ENCODE measurements at regions not wholly inside any gene's neighbourhood (a gene's known extent, or its start where the extent isn't known, plus 50 kb on each side); places are given as distances from the start of the nearest gene placed in this dataset.
"Not testable (repeated sequence)": the region's sequence is repeated elsewhere in the genome, so short reads cannot be mapped to it uniquely, and the experiment has no call there.

GRCh38 chr20:40279390-40279789 is 409.6 kb downstream of the MAFB start:
- H3K9me3 Mint-ChIP-seq = peaks cover 0 to 3% (median 1%) of the 10 kb centered on the region in 7 donors
- no peaks in the 10 kb centered on the region for H3K36me3 Mint-ChIP-seq
- H3K27ac Mint-ChIP-seq = no peak overlapping the region
- no peak for DNase-seq
- ATAC-seq (ENCODE audit: low read depth in 2 of 2) = no peak
- H3K4me3 ChIP-seq (ENCODE audit: low read depth, low read length) = no peak overlapping the region
- no peaks in the 10 kb centered on the region for H3K27me3 ChIP-seq (ENCODE audit: control insufficient read depth, insufficient read depth, low read length)
- H3K27me3 Mint-ChIP-seq = no peaks in the 10 kb centered on the region
- no peaks in the 10 kb centered on the region for H3K36me3 ChIP-seq (ENCODE audit: control insufficient read depth, insufficient read depth, low read length)
- H3K9me3 ChIP-seq (ENCODE audit: control insufficient read depth in 2 of 2, low read length in 2 of 2) = no peaks in the 10 kb centered on the region
- no peak overlapping the region for H3K27ac ChIP-seq (ENCODE audit: insufficient read depth, low read length, poor library complexity, severe bottlenecking)
- H3K4me3 Mint-ChIP-seq = no peak overlapping the region
- H3K4me1 Mint-ChIP-seq = no peaks in the 10 kb centered on the region
- no peaks in the 10 kb centered on the region for H3K4me1 ChIP-seq (ENCODE audit: control insufficient read depth, insufficient read depth, low read length, poor library complexity, severe bottlenecking)

GRCh38 chr20:40278673-40279072 is 410.4 kb downstream of the MAFB start:
- Histone ChIP-seq H3K4me1 (ENCODE audit: control insufficient read depth, insufficient read depth, low read length, poor library complexity, severe bottlenecking) (no peaks in the 10 kb centered on the region), H3K27me3 (ENCODE audit: control insufficient read depth, insufficient read depth, low read length) (no peaks in the 10 kb centered on the region), H3K4me3 (ENCODE audit: low read depth, low read length) (no peak overlapping the region), H3K36me3 (ENCODE audit: control insufficient read depth, insufficient read depth, low read length) (no peaks in the 10 kb centered on the region), H3K27ac (ENCODE audit: insufficient read depth, low read length, poor library complexity, severe bottlenecking) (no peak overlapping the region), H3K9me3 (ENCODE audit: control insufficient read depth in 2 of 2, low read length in 2 of 2) (no peaks in the 10 kb centered on the region)
- ATAC-seq (ENCODE audit: low read depth in 2 of 2) (no peak), DNase-seq (no peak)
- Mint-ChIP-seq H3K27ac (no peak overlapping the region), H3K4me1 (no peaks in the 10 kb centered on the region), H3K36me3 (no peaks in the 10 kb centered on the region), H3K4me3 (no peak overlapping the region), H3K9me3 (peaks cover 0 to 3% (median 1%) of the 10 kb centered on the region in 7 donors), H3K27me3 (no peaks in the 10 kb centered on the region)

DNA sequence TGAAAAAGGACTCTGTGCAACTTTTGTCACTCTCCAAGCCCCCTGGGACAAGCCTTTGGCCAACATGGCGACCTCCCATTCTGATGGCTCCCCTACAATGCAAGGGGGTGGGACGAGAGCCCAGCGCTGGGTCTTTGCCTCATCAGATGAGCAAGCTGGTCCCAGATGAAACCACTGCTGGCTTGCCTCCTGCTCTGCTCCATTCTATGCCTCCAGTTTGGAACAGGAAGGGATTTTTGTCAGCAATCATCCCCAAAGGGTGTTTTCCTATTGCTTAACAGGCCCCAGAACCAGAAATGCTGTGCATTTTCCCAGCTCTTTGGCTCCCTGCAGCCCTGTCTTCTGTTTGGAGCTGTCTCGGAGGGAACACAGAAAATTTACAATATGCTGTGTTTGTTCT is 412.7 kb downstream of the MAFB start:
- H3K27me3 Mint-ChIP-seq = no peaks in the 10 kb centered on the region
- no peaks in the 10 kb centered on the region for H3K36me3 ChIP-seq (ENCODE audit: control insufficient read depth, insufficient read depth, low read length)
- no peak overlapping the region for H3K4me3 ChIP-seq (ENCODE audit: low read depth, low read length)
- no peak overlapping the region for H3K4me3 Mint-ChIP-seq
- H3K4me1 Mint-ChIP-seq = no peaks in the 10 kb centered on the region
- no peaks in the 10 kb centered on the region for H3K9me3 ChIP-seq (ENCODE audit: control insufficient read depth in 2 of 2, low read length in 2 of 2)
- H3K27ac Mint-ChIP-seq = no peak overlapping the region
- no peak overlapping the region for H3K27ac ChIP-seq (ENCODE audit: insufficient read depth, low read length, poor library complexity, severe bottlenecking)
- H3K9me3 Mint-ChIP-seq = peaks cover 0 to 4% (median 0%) of the 10 kb centered on the region in 7 donors
- DNase-seq (no peak), ATAC-seq (ENCODE audit: low read depth in 2 of 2) (no peak)
- H3K4me1 ChIP-seq (ENCODE audit: control insufficient read depth, insufficient read depth, low read length, poor library complexity, severe bottlenecking) = no peaks in the 10 kb centered on the region
- no peaks in the 10 kb centered on the region for H3K36me3 Mint-ChIP-seq
- no peaks in the 10 kb centered on the region for H3K27me3 ChIP-seq (ENCODE audit: control insufficient read depth, insufficient read depth, low read length)

- DNase-seq = no peak
Observed at GRCh38 chr20:40275738-40276137, 413.3 kb downstream of the MAFB start.

DNA sequence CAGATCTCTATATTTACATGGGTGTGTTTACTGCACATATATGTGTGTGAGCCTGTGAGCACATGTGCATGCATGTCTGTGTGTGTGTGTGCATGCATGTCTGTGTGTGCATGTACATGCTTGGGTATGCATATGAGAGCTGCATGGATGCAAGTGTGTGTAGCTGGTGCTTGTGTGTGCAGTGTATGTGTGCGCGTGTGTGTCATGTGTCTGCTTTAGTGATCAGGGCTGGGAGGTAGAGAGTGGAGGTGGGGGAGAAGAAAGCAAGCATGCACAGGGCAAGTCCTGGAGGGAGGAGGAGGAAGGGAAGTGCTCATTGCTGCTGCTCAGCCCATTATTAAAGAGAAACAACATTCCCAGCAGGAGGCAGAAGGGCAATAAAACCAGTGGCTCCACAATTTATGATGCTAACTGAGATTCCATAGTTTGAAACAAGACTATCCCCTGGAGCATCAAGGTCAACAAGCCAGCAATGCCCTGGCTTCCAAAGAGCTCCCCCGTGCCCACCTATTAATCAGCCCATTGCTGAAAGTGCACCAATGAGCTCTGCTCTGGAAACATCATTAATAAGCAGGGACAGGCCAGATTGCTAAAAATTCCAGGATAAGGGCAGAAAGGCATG is 414.0 kb downstream of the MAFB start:
- Mint-ChIP-seq H3K36me3 (no peaks in the 10 kb centered on the region), H3K4me3 (no peak overlapping the region), H3K9me3 (peaks cover 0 to 4% (median 0%) of the 10 kb centered on the region in 7 donors), H3K27me3 (no peaks in the 10 kb centered on the region), H3K4me1 (no peaks in the 10 kb centered on the region), H3K27ac (no peak overlapping the region)
- Histone ChIP-seq H3K4me3 (ENCODE audit: low read depth, low read length) (no peak overlapping the region), H3K4me1 (ENCODE audit: control insufficient read depth, insufficient read depth, low read length, poor library complexity, severe bottlenecking) (no peaks in the 10 kb centered on the region), H3K27ac (ENCODE audit: insufficient read depth, low read length, poor library complexity, severe bottlenecking) (no peak overlapping the region), H3K36me3 (ENCODE audit: control insufficient read depth, insufficient read depth, low read length) (no peaks in the 10 kb centered on the region), H3K9me3 (ENCODE audit: control insufficient read depth in 2 of 2, low read length in 2 of 2) (no peaks in the 10 kb centered on the region), H3K27me3 (ENCODE audit: control insufficient read depth, insufficient read depth, low read length) (no peaks in the 10 kb centered on the region)
- no peak for ATAC-seq (ENCODE audit: low read depth in 2 of 2)
- no peak for DNase-seq

More at GRCh38 chr20:40275738-40276137, 413.3 kb downstream of the MAFB start:
- H3K27me3 Mint-ChIP-seq = no peaks in the 10 kb centered on the region
- H3K4me1 ChIP-seq (ENCODE audit: control insufficient read depth, insufficient read depth, low read length, poor library complexity, severe bottlenecking) = no peaks in the 10 kb centered on the region
- no peak overlapping the region for H3K4me3 Mint-ChIP-seq
- H3K27ac ChIP-seq (ENCODE audit: insufficient read depth, low read length, poor library complexity, severe bottlenecking) = no peak overlapping the region
- H3K27ac Mint-ChIP-seq = no peak overlapping the region
- no peaks in the 10 kb centered on the region for H3K36me3 Mint-ChIP-seq
- no peaks in the 10 kb centered on the region for H3K36me3 ChIP-seq (ENCODE audit: control insufficient read depth, insufficient read depth, low read length)
- no peak for ATAC-seq (ENCODE audit: low read depth in 2 of 2)
- no peaks in the 10 kb centered on the region for H3K27me3 ChIP-seq (ENCODE audit: control insufficient read depth, insufficient read depth, low read length)
- peaks cover 0 to 4% (median 0%) of the 10 kb centered on the region in 7 donors for H3K9me3 Mint-ChIP-seq
- H3K9me3 ChIP-seq (ENCODE audit: control insufficient read depth in 2 of 2, low read length in 2 of 2) = no peaks in the 10 kb centered on the region
- no peak overlapping the region for H3K4me3 ChIP-seq (ENCODE audit: low read depth, low read length)
- H3K4me1 Mint-ChIP-seq = no peaks in the 10 kb centered on the region

- H3K4me3 Mint-ChIP-seq; DNase-seq; H3K27ac Mint-ChIP-seq; H3K27me3 ChIP-seq (ENCODE audit: control insufficient read depth, insufficient read depth, low read length); H3K4me3 ChIP-seq (ENCODE audit: low read depth, low read length); H3K4me1 Mint-ChIP-seq; H3K9me3 ChIP-seq (ENCODE audit: control insufficient read depth in 2 of 2, low read length in 2 of 2); H3K4me1 ChIP-seq (ENCODE audit: control insufficient read depth, insufficient read depth, low read length, poor library complexity, severe bottlenecking); H3K36me3 Mint-ChIP-seq; H3K27me3 Mint-ChIP-seq; H3K9me3 Mint-ChIP-seq; H3K27ac ChIP-seq (ENCODE audit: insufficient read depth, low read length, poor library complexity, severe bottlenecking); ATAC-seq (ENCODE audit: low read depth in 2 of 2); H3K36me3 ChIP-seq (ENCODE audit: control insufficient read depth, insufficient read depth, low read length): not testable (repeated sequence)
Observed at GRCh38 chr20:40269274-40269673, 419.8 kb downstream of the MAFB start.

DNA sequence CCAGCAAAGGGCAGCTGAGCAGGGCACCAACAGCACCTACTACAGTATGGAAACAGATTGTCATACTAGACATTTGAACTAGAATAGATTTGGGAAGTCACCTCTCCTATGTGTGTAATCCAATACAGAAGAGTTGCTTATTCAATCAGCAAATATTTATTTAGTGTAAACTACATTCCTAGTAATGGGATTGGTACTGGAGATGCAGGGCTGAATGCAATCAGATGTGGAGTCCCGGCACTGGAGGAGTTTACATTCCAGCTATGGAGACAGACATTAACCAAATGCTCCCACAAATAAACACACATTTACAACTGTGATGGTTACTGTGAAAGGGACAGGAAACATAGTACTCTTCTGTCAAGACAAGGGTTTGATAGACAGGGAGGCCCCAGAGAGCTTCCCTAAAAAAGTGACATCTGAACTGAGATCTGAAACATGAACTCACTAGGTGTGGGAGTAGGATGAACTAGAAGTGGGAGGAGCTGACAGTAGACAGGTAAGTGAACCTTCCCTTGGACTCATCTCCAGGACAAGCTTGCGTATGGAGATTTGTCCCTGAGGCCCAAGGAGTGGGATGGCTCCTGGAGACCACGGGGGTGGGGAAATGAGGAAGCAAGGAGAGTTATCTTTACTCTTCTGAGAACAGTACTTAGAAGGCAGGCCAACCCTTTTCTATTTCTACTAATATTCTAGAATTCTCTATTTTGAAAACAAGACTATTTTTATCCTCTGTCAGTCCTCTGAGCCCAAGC is 420.5 kb downstream of the MAFB start:
- H3K4me3 Mint-ChIP-seq = no peak overlapping the region
- Histone ChIP-seq H3K27me3 (ENCODE audit: control insufficient read depth, insufficient read depth, low read length) (no peaks in the 10 kb centered on the region), H3K27ac (ENCODE audit: insufficient read depth, low read length, poor library complexity, severe bottlenecking) (no peak overlapping the region), H3K36me3 (ENCODE audit: control insufficient read depth, insufficient read depth, low read length) (no peaks in the 10 kb centered on the region), H3K9me3 (ENCODE audit: control insufficient read depth in 2 of 2, low read length in 2 of 2) (no peaks in the 10 kb centered on the region), H3K4me1 (ENCODE audit: control insufficient read depth, insufficient read depth, low read length, poor library complexity, severe bottlenecking) (no peaks in the 10 kb centered on the region), H3K4me3 (ENCODE audit: low read depth, low read length) (no peak overlapping the region)
- no peaks in the 10 kb centered on the region for H3K36me3 Mint-ChIP-seq
- no peaks in the 10 kb centered on the region for H3K4me1 Mint-ChIP-seq
- no peaks in the 10 kb centered on the region for H3K27me3 Mint-ChIP-seq
- ATAC-seq (ENCODE audit: low read depth in 2 of 2) (no peak), DNase-seq (no peak)
- H3K27ac Mint-ChIP-seq = no peak overlapping the region
- peaks cover 0 to 4% (median 0%) of the 10 kb centered on the region in 7 donors for H3K9me3 Mint-ChIP-seq

All from CD4-positive, CD25-positive, alpha-beta regulatory T cell (primary cell).